Brain microvascular endothelial cell (primary cell): ENCODE measurements at regions not wholly inside any gene's neighbourhood (a gene's known extent, or its start where the extent isn't known, plus 50 kb on each side); places are given as distances from the start of the nearest gene placed in this dataset.

Experiments
- DNase-seq: peaks from one replicate; pipeline ENCODE4 v3.0.0-alpha.2; 2020
- H3K27ac ChIP-seq: fragments of 250-450 bp; sonication (Bioruptor Pico); 2 replicates; pipeline ENCODE4 v1.5.1; 2020; ENCODE audit warnings: mild to moderate bottlenecking, moderate library complexity
- H3K27me3 ChIP-seq: fragments of 250-450 bp; sonication (Bioruptor Pico); replicated peaks from 2 replicates; pipeline ENCODE4 v1.5.1; 2020; ENCODE audit warnings: mild to moderate bottlenecking
- H3K36me3 ChIP-seq: fragments of 250-450 bp; sonication (Bioruptor Pico); replicated peaks from 2 replicates; pipeline ENCODE4 v1.5.1; 2020; ENCODE audit warnings: mild to moderate bottlenecking
- H3K4me3 ChIP-seq: 2 replicates; pipeline ENCODE4 v1.5.1; 2011; ENCODE audit warnings: low read depth, mild to moderate bottlenecking, control low read depth, low read length, moderate library complexity
- in situ Hi-C: cut with HindIII; loops from 2 replicates; pipeline ENCODE4 v1.10.0; 2017; ENCODE audit warnings: low sequenced_read_pairs, low pct_ligation_motif_present
- TF ChIP-seq, protein P1 (sequence below): IDR thresholded peaks from 2 replicates; pipeline ENCODE4 v1.5.1; 2011; ENCODE audit warnings: low read depth, mild to moderate bottlenecking, moderate library complexity, low read length, control low read depth, inconsistent platforms; ENCODE audit errors: missing control alignments

DNA sequence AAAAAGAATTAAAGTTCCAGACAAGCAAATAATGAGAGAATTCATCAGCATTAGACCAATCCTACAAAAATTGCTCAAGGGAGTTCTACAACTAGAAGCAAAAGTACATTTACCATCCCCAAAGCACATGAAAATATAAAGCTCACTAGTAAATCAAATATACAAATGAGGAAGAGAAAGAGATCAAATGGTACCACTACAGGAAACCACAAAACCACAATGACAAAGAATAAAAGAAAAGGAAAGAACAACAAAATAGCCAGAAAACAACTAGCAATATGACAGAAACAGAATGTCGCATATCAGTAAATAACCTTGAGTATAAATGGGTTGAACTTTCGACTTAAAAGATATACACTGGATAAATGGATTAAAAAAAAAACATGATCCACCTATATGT is 739.0 kb downstream of the DTWD2 start:
- DNase-seq = no peak
- TF ChIP-seq, protein P1, sequence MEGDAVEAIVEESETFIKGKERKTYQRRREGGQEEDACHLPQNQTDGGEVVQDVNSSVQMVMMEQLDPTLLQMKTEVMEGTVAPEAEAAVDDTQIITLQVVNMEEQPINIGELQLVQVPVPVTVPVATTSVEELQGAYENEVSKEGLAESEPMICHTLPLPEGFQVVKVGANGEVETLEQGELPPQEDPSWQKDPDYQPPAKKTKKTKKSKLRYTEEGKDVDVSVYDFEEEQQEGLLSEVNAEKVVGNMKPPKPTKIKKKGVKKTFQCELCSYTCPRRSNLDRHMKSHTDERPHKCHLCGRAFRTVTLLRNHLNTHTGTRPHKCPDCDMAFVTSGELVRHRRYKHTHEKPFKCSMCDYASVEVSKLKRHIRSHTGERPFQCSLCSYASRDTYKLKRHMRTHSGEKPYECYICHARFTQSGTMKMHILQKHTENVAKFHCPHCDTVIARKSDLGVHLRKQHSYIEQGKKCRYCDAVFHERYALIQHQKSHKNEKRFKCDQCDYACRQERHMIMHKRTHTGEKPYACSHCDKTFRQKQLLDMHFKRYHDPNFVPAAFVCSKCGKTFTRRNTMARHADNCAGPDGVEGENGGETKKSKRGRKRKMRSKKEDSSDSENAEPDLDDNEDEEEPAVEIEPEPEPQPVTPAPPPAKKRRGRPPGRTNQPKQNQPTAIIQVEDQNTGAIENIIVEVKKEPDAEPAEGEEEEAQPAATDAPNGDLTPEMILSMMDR = no peak
- in situ Hi-C loops = no loop called here

DNA sequence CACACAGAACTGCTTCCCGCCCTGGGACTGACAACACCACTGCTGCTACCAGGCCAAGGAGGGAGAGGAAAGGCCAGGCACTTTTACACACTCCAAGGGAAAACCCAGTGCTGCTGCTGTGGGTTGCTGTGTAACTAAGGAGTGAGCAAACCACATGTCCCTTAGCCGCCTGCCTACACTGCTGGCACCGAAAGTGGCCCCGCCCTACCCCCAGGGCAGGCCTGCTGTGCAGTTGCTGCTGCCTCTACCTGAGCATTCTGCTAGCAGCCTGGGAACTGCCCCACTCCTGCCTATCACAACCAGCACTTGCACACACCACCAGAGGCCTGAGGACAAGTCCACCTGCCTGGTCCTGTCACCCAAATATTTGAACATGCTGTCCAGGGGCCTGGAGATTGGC is 740.9 kb downstream of the DTWD2 start:
- no peaks in the 10 kb centered on the region for H3K36me3 ChIP-seq
- TF ChIP-seq, protein P1 = no peak
- H3K27ac ChIP-seq = no peak overlapping the region
- in situ Hi-C loops = no loop called here
- DNase-seq = no peak
- H3K27me3 ChIP-seq = no peaks in the 10 kb centered on the region
- H3K4me3 ChIP-seq = no peak overlapping the region

More for the DNA sequence above, 739.0 kb downstream of the DTWD2 start:
- Histone ChIP-seq H3K27me3 (no peaks in the 10 kb centered on the region), H3K27ac (no peak overlapping the region), H3K4me3 (no peak overlapping the region), H3K36me3 (no peaks in the 10 kb centered on the region)

DNA sequence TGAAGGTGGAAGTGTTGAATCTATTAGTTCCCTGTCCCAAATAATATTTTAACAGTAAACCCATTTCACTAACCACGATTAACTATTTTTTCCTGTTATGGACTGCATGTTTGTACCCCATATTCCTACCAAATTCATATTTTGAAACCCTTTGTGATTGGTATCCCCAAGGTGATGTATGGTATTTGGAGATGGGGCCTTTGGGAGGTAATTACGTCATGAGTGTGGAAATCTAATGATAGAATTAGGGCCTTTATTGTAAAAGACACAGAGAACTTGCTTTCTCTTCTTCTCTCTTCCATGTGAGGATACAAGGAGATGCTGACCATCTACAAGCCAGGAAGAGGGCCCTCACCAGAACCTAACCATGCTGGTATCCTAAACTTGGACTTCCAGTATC is 744.7 kb downstream of the DTWD2 start:
- in situ Hi-C loops = no loop called here
- Histone ChIP-seq H3K27me3 (no peaks in the 10 kb centered on the region), H3K27ac (no peak overlapping the region), H3K36me3 (no peaks in the 10 kb centered on the region), H3K4me3 (no peak overlapping the region)
- no peak for DNase-seq
- TF ChIP-seq, protein P1 = no peak

- Histone ChIP-seq H3K4me3 (no peak overlapping the region), H3K36me3 (no peaks in the 10 kb centered on the region), H3K27me3 (no peaks in the 10 kb centered on the region), H3K27ac (no peak overlapping the region)
- TF ChIP-seq, protein P1 = no peak
- no peak for DNase-seq
- in situ Hi-C loops = no loop called here
Measured at GRCh38 chr5:118243068-118243467, 745.3 kb downstream of the DTWD2 start.

GRCh38 chr5:118236108-118236849 is 752.1 kb downstream of the DTWD2 start:
- Histone ChIP-seq H3K27me3 (no peaks in the 10 kb centered on the region), H3K4me3 (no peak overlapping the region), H3K27ac (no peak overlapping the region), H3K36me3 (no peaks in the 10 kb centered on the region)
- in situ Hi-C loops = no loop called here
- TF ChIP-seq, protein P1 = no peak
- no peak for DNase-seq

- H3K27ac ChIP-seq = no peak overlapping the region
- H3K36me3 ChIP-seq = no peaks in the 10 kb centered on the region
- in situ Hi-C loops = no loop called here
- no peaks in the 10 kb centered on the region for H3K27me3 ChIP-seq
- no peak overlapping the region for H3K4me3 ChIP-seq
- no peak for DNase-seq
- TF ChIP-seq, protein P1 = no peak
Measured at GRCh38 chr5:118233606-118234005, 754.7 kb downstream of the DTWD2 start.
